ENCODE measurements at regions not wholly inside any gene's neighbourhood (a gene's known extent, or its start where the extent isn't known, plus 50 kb on each side); places are given as distances from the start of the nearest gene placed in this dataset.

- no peak for DNase-seq
These were observed 54.4 kb upstream of the TRABD2B start for GRCh38 chr1:48051466-48052126.

GRCh38 chr1:48049823-48050535 is 52.8 kb upstream of the TRABD2B start:
- no peak for DNase-seq

GRCh38 chr1:48048980-48049379 is 51.8 kb upstream of the TRABD2B start:
- DNase-seq, result no peak

GRCh38 chr1:48048064-48048463 is 50.9 kb upstream of the TRABD2B start:
- DNase-seq, result no peak

GRCh38 chr1:48047116-48047515 is 49.9 kb upstream of the TRABD2B start:
- no peak for DNase-seq
